Mammary epithelial cell (primary cell): ENCODE measurements at regions not wholly inside any gene's neighbourhood (a gene's known extent, or its start where the extent isn't known, plus 50 kb on each side); places are given as distances from the start of the nearest gene placed in this dataset.

Experiments
- CTCF ChIP-seq, 2 donors: IDR thresholded peaks in 1 of 2; conservative IDR thresholded peaks in 1 of 2; 2 replicates each; pipeline ENCODE4 v1.5.1; 2011 to 2012; ENCODE audit warnings: inconsistent platforms in 2 of 2, low read length in 2 of 2, mild to moderate bottlenecking in 2 of 2, control low read depth in 1 of 2, low read depth in 1 of 2; ENCODE audit not compliant: insufficient read depth in 1 of 2; ENCODE audit errors: extremely low read depth in 1 of 2
- EZH2 ChIP-seq: IDR thresholded peaks from 2 replicates; pipeline ENCODE4 v1.6.1; 2012; ENCODE audit warnings: low read length, inconsistent platforms, borderline replicate concordance

- TF ChIP-seq CTCF (conservative IDR thresholded peaks at IDR 0.05 in 1 of 2, IDR thresholded peaks at IDR 0.05 in 1 of 2; ENCODE audit: extremely low read depth in 1 of 2, insufficient read depth in 1 of 2, low read depth in 1 of 2, low read length in 2 of 2) (no peak), EZH2 (no peak)
These were observed 473.3 kb upstream of the FZD8 start for GRCh38 chr10:36115364-36115763.
